ENCODE measurements at regions not wholly inside any gene's neighbourhood (a gene's known extent, or its start where the extent isn't known, plus 50 kb on each side); places are given as distances from the start of the nearest gene placed in this dataset.

DNA sequence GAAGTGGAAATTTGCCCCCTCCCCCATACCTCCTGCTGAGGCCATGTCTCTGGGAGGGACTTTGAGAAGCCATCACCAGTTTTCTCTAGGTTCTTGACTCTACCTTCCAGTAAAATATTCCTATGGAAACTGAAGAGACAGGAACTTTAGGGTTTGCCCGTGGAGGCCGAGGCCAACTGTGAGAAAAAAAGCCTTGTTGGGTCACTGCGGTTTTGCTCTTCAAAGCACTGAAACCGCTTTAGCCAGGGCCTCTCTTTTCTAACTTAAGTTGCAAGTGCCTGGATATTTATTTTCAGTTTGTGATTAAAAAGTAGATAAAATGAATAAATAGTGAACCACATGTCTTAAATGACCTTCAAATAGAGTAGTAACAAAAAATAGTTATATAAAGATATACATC, 159.7 kb upstream of the TSC22D1 start:
- TF ChIP-seq, protein P1, sequence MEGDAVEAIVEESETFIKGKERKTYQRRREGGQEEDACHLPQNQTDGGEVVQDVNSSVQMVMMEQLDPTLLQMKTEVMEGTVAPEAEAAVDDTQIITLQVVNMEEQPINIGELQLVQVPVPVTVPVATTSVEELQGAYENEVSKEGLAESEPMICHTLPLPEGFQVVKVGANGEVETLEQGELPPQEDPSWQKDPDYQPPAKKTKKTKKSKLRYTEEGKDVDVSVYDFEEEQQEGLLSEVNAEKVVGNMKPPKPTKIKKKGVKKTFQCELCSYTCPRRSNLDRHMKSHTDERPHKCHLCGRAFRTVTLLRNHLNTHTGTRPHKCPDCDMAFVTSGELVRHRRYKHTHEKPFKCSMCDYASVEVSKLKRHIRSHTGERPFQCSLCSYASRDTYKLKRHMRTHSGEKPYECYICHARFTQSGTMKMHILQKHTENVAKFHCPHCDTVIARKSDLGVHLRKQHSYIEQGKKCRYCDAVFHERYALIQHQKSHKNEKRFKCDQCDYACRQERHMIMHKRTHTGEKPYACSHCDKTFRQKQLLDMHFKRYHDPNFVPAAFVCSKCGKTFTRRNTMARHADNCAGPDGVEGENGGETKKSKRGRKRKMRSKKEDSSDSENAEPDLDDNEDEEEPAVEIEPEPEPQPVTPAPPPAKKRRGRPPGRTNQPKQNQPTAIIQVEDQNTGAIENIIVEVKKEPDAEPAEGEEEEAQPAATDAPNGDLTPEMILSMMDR (IDR thresholded peaks at IDR 0.05): no peak
- TF ChIP-seq POLR2A (IDR thresholded peaks at IDR 0.05): no peak
